Tibial nerve (tissue), 4 donors: ENCODE measurements at regions not wholly inside any gene's neighbourhood (a gene's known extent, or its start where the extent isn't known, plus 50 kb on each side); places are given as distances from the start of the nearest gene placed in this dataset.
"Not testable (repeated sequence)": the region's sequence is repeated elsewhere in the genome, so short reads cannot be mapped to it uniquely, and the experiment has no call there.

Experiments used
- DNase-seq, 2 donors: peaks; one replicate each; pipeline ENCODE4 v3.0.0-alpha.2; 2019; ENCODE audit warnings: low spot score in 2 of 2
- H3K27ac ChIP-seq, 4 donors: fragments of 200-600 bp; sonication (generic) in 3 of 4; one replicate each; pipeline ENCODE4 v1.5.1; 2017 to 2019; ENCODE audit warnings: mild to moderate bottlenecking in 1 of 4
- H3K27me3 ChIP-seq, 2 donors: fragments of 200-600 bp; sonication (generic) in 1 of 2; one replicate each; pipeline versions ENCODE4 v1.5.1 to v1.6.0; 2017 to 2019
- H3K36me3 ChIP-seq, 3 donors: fragments of 200-600 bp; sonication (generic); one replicate each; pipeline ENCODE4 v1.5.1; 2018 to 2019
- H3K4me1 ChIP-seq, 4 donors: fragments of 200-600 bp; sonication (generic) in 3 of 4; one replicate each; pipeline ENCODE4 v1.5.1; 2017 to 2019
- H3K4me3 ChIP-seq, 4 donors: fragments of 200-600 bp; sonication (generic) in 3 of 4; one replicate each; pipeline ENCODE4 v1.5.1; 2017 to 2019; ENCODE audit warnings: mild to moderate bottlenecking in 1 of 4, moderate library complexity in 1 of 4
- H3K9me3 ChIP-seq, 4 donors: fragments of 200-600 bp; sonication (generic) in 3 of 4; one replicate each; pipeline ENCODE4 v1.5.1; 2017 to 2019
- EP300 ChIP-seq, 2 donors: sonication (generic); formaldehyde crosslinking; IDR thresholded peaks; one replicate each; pipeline ENCODE4 v1.6.1; 2017; ENCODE audit warnings: antibody characterized with exemption in 2 of 2, mild to moderate bottlenecking in 1 of 2
- POLR2A ChIP-seq, 2 donors: fragments of 450-650 bp; IDR thresholded peaks; one replicate each; pipeline ENCODE4 v1.6.1; 2017; ENCODE audit warnings: antibody characterized with exemption in 2 of 2, mild to moderate bottlenecking in 2 of 2, moderate library complexity in 2 of 2
- WGBS, 2 donors: methylation state at CpG; one replicate each; pipeline ENCODE4 v1.1.5; 2018; 5-methylcytosine and 5-hydroxymethylcytosine counted together
- TF ChIP-seq, protein P1 (sequence below), 5 experiments: fragments of 200-600 bp in 3 of 5; fragments of 450-650 bp in 2 of 5; sonication (generic) in 3 of 5; IDR thresholded peaks; one replicate each; pipeline ENCODE4 v1.5.1; 2016 to 2019; ENCODE audit warnings: antibody characterized with exemption in 5 of 5, mild to moderate bottlenecking in 3 of 5, moderate library complexity in 2 of 5

DNA sequence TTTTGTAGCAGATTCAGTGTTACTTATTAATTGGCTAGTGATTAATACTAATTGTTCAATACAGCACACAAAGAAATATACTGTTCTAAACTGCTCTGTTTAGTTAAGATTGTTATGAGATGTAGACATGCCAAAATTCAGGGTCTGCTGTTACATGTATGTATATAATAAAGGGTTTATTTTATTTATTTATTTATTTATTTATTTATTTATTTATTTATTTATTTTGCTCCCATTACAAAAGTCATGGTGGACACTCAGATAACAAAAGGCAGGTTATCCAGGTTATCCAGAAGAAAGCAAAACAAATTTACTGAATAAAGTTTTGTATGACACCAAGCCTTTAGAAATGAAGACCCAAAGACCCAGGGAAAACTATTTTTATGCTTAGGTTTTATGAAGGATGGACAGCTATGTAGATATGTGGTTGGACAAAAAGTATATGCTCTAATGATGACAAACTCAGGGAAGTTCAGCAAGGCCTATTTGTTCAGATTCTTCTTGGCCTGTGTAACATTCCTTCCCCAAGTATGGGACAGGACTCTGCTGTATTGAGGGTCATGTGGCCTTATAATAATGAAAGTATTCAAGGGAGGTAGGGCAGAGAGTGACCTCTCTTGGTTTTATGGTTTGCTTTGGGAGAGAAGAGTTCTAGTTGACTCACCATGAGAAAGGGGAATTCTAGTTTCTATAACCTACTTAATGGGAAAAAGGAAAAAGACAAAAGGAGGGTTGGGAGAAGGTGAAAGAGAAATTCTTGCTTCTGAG lies 1056.8 kb downstream of the ROBO2 start:
- H3K9me3 ChIP-seq, result no peaks in the 10 kb centered on the region
- H3K4me1 ChIP-seq, result no peaks in the 10 kb centered on the region
- DNase-seq, result no peak
- no peaks in the 10 kb centered on the region for H3K36me3 ChIP-seq
- H3K27me3 ChIP-seq, result no peaks in the 10 kb centered on the region
- no peak overlapping the region for H3K4me3 ChIP-seq
- TF ChIP-seq EP300 (IDR thresholded peaks at IDR 0.05) (no peak), POLR2A (IDR thresholded peaks at IDR 0.05) (no peak)
- TF ChIP-seq, protein P1, sequence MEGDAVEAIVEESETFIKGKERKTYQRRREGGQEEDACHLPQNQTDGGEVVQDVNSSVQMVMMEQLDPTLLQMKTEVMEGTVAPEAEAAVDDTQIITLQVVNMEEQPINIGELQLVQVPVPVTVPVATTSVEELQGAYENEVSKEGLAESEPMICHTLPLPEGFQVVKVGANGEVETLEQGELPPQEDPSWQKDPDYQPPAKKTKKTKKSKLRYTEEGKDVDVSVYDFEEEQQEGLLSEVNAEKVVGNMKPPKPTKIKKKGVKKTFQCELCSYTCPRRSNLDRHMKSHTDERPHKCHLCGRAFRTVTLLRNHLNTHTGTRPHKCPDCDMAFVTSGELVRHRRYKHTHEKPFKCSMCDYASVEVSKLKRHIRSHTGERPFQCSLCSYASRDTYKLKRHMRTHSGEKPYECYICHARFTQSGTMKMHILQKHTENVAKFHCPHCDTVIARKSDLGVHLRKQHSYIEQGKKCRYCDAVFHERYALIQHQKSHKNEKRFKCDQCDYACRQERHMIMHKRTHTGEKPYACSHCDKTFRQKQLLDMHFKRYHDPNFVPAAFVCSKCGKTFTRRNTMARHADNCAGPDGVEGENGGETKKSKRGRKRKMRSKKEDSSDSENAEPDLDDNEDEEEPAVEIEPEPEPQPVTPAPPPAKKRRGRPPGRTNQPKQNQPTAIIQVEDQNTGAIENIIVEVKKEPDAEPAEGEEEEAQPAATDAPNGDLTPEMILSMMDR (IDR thresholded peaks at IDR 0.05), result no peak
- no peak overlapping the region for H3K27ac ChIP-seq

- H3K4me3 ChIP-seq, result no peak overlapping the region
- H3K4me1 ChIP-seq, result no peaks in the 10 kb centered on the region
- H3K9me3 ChIP-seq, result no peaks in the 10 kb centered on the region
- H3K27me3 ChIP-seq, result no peaks in the 10 kb centered on the region
- no peak for TF ChIP-seq POLR2A (IDR thresholded peaks at IDR 0.05)
- no peak for TF ChIP-seq EP300 (IDR thresholded peaks at IDR 0.05)
- TF ChIP-seq, protein P1 (IDR thresholded peaks at IDR 0.05), result no peak
- 94 to 97% methylated on average over 2 of the region's 2 CpGs for WGBS, 2 donors
- DNase-seq, result no peak
- no peaks in the 10 kb centered on the region for H3K36me3 ChIP-seq
- H3K27ac ChIP-seq, result no peak overlapping the region
Observed at GRCh38 chr3:78098367-78098766, 1058.5 kb downstream of the ROBO2 start.

GRCh38 chr3:78101384-78101783 lies 1061.5 kb downstream of the ROBO2 start:
- H3K27ac ChIP-seq, result no peak overlapping the region
- DNase-seq, result no peak
- H3K27me3 ChIP-seq, result no peaks in the 10 kb centered on the region
- TF ChIP-seq, protein P1 (IDR thresholded peaks at IDR 0.05), result no peak
- TF ChIP-seq POLR2A (IDR thresholded peaks at IDR 0.05) (no peak), EP300 (IDR thresholded peaks at IDR 0.05) (no peak)
- no peaks in the 10 kb centered on the region for H3K36me3 ChIP-seq
- WGBS, 2 donors, result 29 to 39% methylated on average over 3 of the region's 3 CpGs
- H3K4me1 ChIP-seq, result no peaks in the 10 kb centered on the region
- H3K4me3 ChIP-seq, result no peak overlapping the region
- no peaks in the 10 kb centered on the region for H3K9me3 ChIP-seq

GRCh38 chr3:78108269-78108961 lies 1068.5 kb downstream of the ROBO2 start:
- not testable (repeated sequence) for H3K4me3 ChIP-seq, H3K27me3 ChIP-seq, H3K9me3 ChIP-seq, DNase-seq, H3K36me3 ChIP-seq, H3K27ac ChIP-seq
- WGBS, 2 donors, result 92 to 95% methylated on average over 18 to 31 of the region's 31 CpGs
- peaks cover 0 to 14% (median 2%) of the 10 kb centered on the region in 4 donors for H3K4me1 ChIP-seq

DNA sequence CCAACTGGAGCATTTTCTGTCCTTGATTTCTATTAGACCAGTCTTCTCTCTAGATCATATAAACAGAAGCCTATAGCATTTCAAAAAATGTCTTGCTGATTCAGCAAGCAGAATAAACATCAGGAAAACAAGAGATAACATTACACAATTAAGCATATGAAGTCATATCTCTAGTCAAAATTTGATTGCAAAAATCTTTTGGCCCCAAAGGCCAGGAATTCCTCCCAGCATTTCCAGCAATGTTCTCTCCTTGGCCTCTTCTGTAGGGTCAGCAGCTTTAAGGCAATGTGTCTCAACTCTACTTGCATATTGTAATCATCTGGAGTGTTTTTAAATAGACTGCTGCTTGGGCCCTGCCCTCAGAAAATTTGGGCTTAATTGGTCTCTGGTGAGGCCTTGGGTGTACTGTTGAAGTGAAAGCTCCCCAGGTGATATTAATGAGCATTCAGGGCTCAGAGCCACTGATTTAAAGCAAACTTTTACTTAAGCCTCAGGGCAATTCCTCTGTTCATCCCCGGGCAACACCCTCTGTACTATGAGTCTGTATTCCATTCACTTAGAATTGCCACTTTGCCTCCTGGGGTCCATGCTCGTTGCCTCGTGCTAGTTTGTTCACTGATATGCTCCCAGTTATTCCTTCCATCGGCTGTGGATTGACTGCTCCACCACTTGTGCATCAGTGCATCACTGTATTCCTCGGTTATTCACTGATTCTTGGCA lies 1072.6 kb downstream of the ROBO2 start:
- no peaks in the 10 kb centered on the region for H3K27me3 ChIP-seq
- H3K4me1 ChIP-seq, result peaks cover 0 to 14% (median 2%) of the 10 kb centered on the region in 4 donors
- no peaks in the 10 kb centered on the region for H3K36me3 ChIP-seq
- no peak overlapping the region for H3K4me3 ChIP-seq
- DNase-seq, result no peak
- H3K27ac ChIP-seq, result no peak overlapping the region
- 52 to 64% methylated on average over 5 of the region's 5 CpGs for WGBS, 2 donors
- TF ChIP-seq, protein P1 (IDR thresholded peaks at IDR 0.05), result no peak
- no peak for TF ChIP-seq POLR2A (IDR thresholded peaks at IDR 0.05)
- peak in 1 of 2 donors; percentile 52 for TF ChIP-seq EP300 (IDR thresholded peaks at IDR 0.05)
- no peaks in the 10 kb centered on the region for H3K9me3 ChIP-seq
